Left ventricle myocardium inferior (tissue), 1 donor: ENCODE measurements at regions not wholly inside any gene's neighbourhood (a gene's known extent, or its start where the extent isn't known, plus 50 kb on each side); places are given as distances from the start of the nearest gene placed in this dataset.

Experiments used
- DNase-seq: peaks from one replicate; pipeline ENCODE4 v3.0.0-alpha.2; 2020
- H3K27ac ChIP-seq: fragments of 200-600 bp; replicated peaks from 2 replicates; pipeline ENCODE4 v1.8.0; 2021
- H3K27me3 ChIP-seq: fragments of 200-600 bp; 2 replicates; pipeline ENCODE4 v1.8.0; 2021; ENCODE audit warnings: low read depth
- H3K36me3 ChIP-seq: fragments of 200-600 bp; 2 replicates; pipeline ENCODE4 v1.8.0; 2021
- H3K4me1 ChIP-seq: fragments of 200-600 bp; 2 replicates; pipeline ENCODE4 v1.8.0; 2021
- H3K4me3 ChIP-seq: fragments of 200-600 bp; 2 replicates; pipeline ENCODE4 v1.8.0; 2021; ENCODE audit warnings: mild to moderate bottlenecking, moderate library complexity
- H3K9me3 ChIP-seq: fragments of 200-600 bp; replicated peaks from 2 replicates; pipeline ENCODE4 v1.8.0; 2021
- CTCF ChIP-seq: fragments of 200-600 bp; IDR thresholded peaks from 2 replicates; pipeline ENCODE4 v1.8.0; 2021; ENCODE audit warnings: antibody characterized with exemption, mild to moderate bottlenecking, borderline replicate concordance
- intact Hi-C: fragments of 100-400 bp; cut with micrococcal nuclease; formaldehyde crosslinking; loops from one replicate; pipeline ENCODE4 v1.11.0; 2022
- donor health status: DM: no; HTN: yes; CAD: no; lungs with severe emphysema.

- no peaks in the 10 kb centered on the region for H3K9me3 ChIP-seq
- no peak for TF ChIP-seq CTCF
These were observed 163.5 kb upstream of the EOMES start for GRCh38 chr3:27885641-27886040.

GRCh38 chr3:27888562-27888961 lies 166.4 kb upstream of the EOMES start:
- Histone ChIP-seq H3K4me3 (no peak overlapping the region), H3K27ac (no peak overlapping the region), H3K9me3 (peaks cover 15% of the 10 kb centered on the region), H3K27me3 (peaks cover 20% of the 10 kb centered on the region), H3K36me3 (no peaks in the 10 kb centered on the region), H3K4me1 (no peaks in the 10 kb centered on the region)
- TF ChIP-seq CTCF, result no peak
- intact Hi-C loops, result no loop called here
- DNase-seq, result no peak

More at GRCh38 chr3:27885641-27886040, 163.5 kb upstream of the EOMES start:
- no peak overlapping the region for H3K27ac ChIP-seq
- no peak overlapping the region for H3K4me3 ChIP-seq
- H3K4me1 ChIP-seq, result no peaks in the 10 kb centered on the region
- H3K36me3 ChIP-seq, result no peaks in the 10 kb centered on the region
- DNase-seq, result no peak
- H3K27me3 ChIP-seq, result peaks cover 25% of the 10 kb centered on the region
- intact Hi-C loops, result no loop called here

GRCh38 chr3:27889745-27890144 lies 167.6 kb upstream of the EOMES start:
- Histone ChIP-seq H3K4me1 (no peaks in the 10 kb centered on the region), H3K4me3 (no peak overlapping the region), H3K27me3 (peaks cover 20% of the 10 kb centered on the region), H3K9me3 (peaks cover 27% of the 10 kb centered on the region), H3K27ac (no peak overlapping the region), H3K36me3 (no peaks in the 10 kb centered on the region)
- DNase-seq, result no peak
- no peak for TF ChIP-seq CTCF
- intact Hi-C loops, result no loop called here

- H3K4me1 ChIP-seq, result no peaks in the 10 kb centered on the region
- H3K27ac ChIP-seq, result no peak overlapping the region
- no peak for DNase-seq
- H3K4me3 ChIP-seq, result no peak overlapping the region
- intact Hi-C loops, result no loop called here
- TF ChIP-seq CTCF, result no peak
- H3K36me3 ChIP-seq, result no peaks in the 10 kb centered on the region
- peaks cover under 1% of the 10 kb centered on the region for H3K9me3 ChIP-seq
- no peaks in the 10 kb centered on the region for H3K27me3 ChIP-seq
These were observed 178.2 kb upstream of the EOMES start for GRCh38 chr3:27900316-27900715.

GRCh38 chr3:27903446-27903845 lies 181.3 kb upstream of the EOMES start:
- TF ChIP-seq CTCF, result no peak
- no peak overlapping the region for H3K27ac ChIP-seq
- no peaks in the 10 kb centered on the region for H3K4me1 ChIP-seq
- no peak for DNase-seq
- H3K27me3 ChIP-seq, result no peaks in the 10 kb centered on the region
- H3K36me3 ChIP-seq, result no peaks in the 10 kb centered on the region
- intact Hi-C loops, result no loop called here
- H3K4me3 ChIP-seq, result no peak overlapping the region
- no peaks in the 10 kb centered on the region for H3K9me3 ChIP-seq

- H3K27ac ChIP-seq, result no peak overlapping the region
- intact Hi-C loops, result no loop called here
- H3K36me3 ChIP-seq, result no peaks in the 10 kb centered on the region
- TF ChIP-seq CTCF, result no peak
- no peaks in the 10 kb centered on the region for H3K27me3 ChIP-seq
- no peaks in the 10 kb centered on the region for H3K9me3 ChIP-seq
- no peaks in the 10 kb centered on the region for H3K4me1 ChIP-seq
- no peak overlapping the region for H3K4me3 ChIP-seq
- DNase-seq, result no peak
These were observed 183.5 kb upstream of the EOMES start for GRCh38 chr3:27905625-27906024.
